IMR-90 (cell line): ENCODE measurements at regions not wholly inside any gene's neighbourhood (a gene's known extent, or its start where the extent isn't known, plus 50 kb on each side); places are given as distances from the start of the nearest gene placed in this dataset.

Source experiments
- ATAC-seq: fragments of 200-7000 bp; cut with Tn5 transposase; 2 replicates; pipeline ENCODE4 v1.9.1; 2020; ENCODE audit warnings: low read depth, mild to moderate bottlenecking, moderate library complexity
- BruUV-seq: library from RNA; stranded (reverse); fragments of 400-500 nt; replicated peaks from 2 replicates; lab custom pipeline; 2021; lab: Mats Ljungman, UMichigan
- CTCF ChIA-PET: fragments of 300-600 bp; formaldehyde crosslinking; extraction: SDS; loops from one replicate; lab custom pipeline; 2021; ENCODE audit warnings: antibody characterized with exemption; lab: Yijun Ruan, JAX
- POLR2A ChIA-PET: fragments of 300-600 bp; sonication (Branson Sonifier 250); formaldehyde crosslinking; loops from one replicate; lab custom pipeline; 2022; ENCODE audit warnings: antibody characterized with exemption; ENCODE audit not compliant: unreplicated experiment; lab: Charles Lee
- DNase-seq: peaks from one replicate; pipeline ENCODE4 v3.0.0; 2013
- H2AFZ ChIP-seq: replicated peaks from 2 replicates; pipeline ENCODE3; 2013; ENCODE audit warnings: low read length, mild to moderate bottlenecking; ENCODE audit not compliant: poor library complexity
- H2AK5ac ChIP-seq: 2 replicates; pipeline ENCODE4 v1.6.1; 2013; ENCODE audit warnings: low read depth, low read length, inconsistent platforms
- H2AK9ac ChIP-seq: replicated peaks from 2 replicates; pipeline ENCODE3; 2013; ENCODE audit warnings: mild to moderate bottlenecking, low read depth, low read length, moderate library complexity; ENCODE audit not compliant: poor library complexity
- H2BK120ac ChIP-seq: 2 replicates; pipeline ENCODE4 v1.6.1; 2013; ENCODE audit warnings: low read depth, low read length, inconsistent platforms
- H2BK15ac ChIP-seq: 3 replicates; pipeline ENCODE4 v1.6.1; 2013; ENCODE audit warnings: low read depth, low read length, inconsistent platforms
- H2BK20ac ChIP-seq: 2 replicates; pipeline ENCODE4 v1.6.1; 2013; ENCODE audit warnings: low read depth, mild to moderate bottlenecking, inconsistent platforms, low read length, moderate library complexity
- H2BK5ac ChIP-seq: 2 replicates; pipeline ENCODE4 v1.6.1; 2013; ENCODE audit warnings: mild to moderate bottlenecking, low read depth, low read length, inconsistent platforms; ENCODE audit not compliant: poor library complexity, severe bottlenecking
- H3K14ac ChIP-seq: replicated peaks from 2 replicates; pipeline ENCODE4 v1.6.1; 2013; ENCODE audit warnings: low read depth, low read length, inconsistent platforms
- H3K18ac ChIP-seq: 2 replicates; pipeline ENCODE4 v1.6.1; 2013; ENCODE audit warnings: low read depth, low read length, control low read depth
- H3K23ac ChIP-seq: 2 replicates; pipeline ENCODE4 v1.6.1; 2013; ENCODE audit warnings: low read depth, low read length, inconsistent platforms
- H3K27ac ChIP-seq: 2 replicates; pipeline ENCODE4 v1.5.1; 2013; ENCODE audit warnings: mild to moderate bottlenecking, control low read depth, low read length; ENCODE audit not compliant: insufficient read depth
- H3K27me3 ChIP-seq: 2 replicates; pipeline ENCODE4 v1.6.1; 2013; ENCODE audit warnings: low read length; ENCODE audit not compliant: control insufficient read depth, insufficient read depth
- H3K36me3 ChIP-seq: 2 replicates; pipeline ENCODE4 v1.6.1; 2013; ENCODE audit warnings: low read length, mixed read lengths; ENCODE audit not compliant: control insufficient read depth, insufficient read depth
- H3K4ac ChIP-seq: 2 replicates; pipeline ENCODE4 v1.6.1; 2013; ENCODE audit warnings: low read depth, low read length, inconsistent platforms
- H3K4me1 ChIP-seq: 2 replicates; pipeline ENCODE4 v1.6.1; 2013; ENCODE audit warnings: low read length, mixed read lengths; ENCODE audit not compliant: control insufficient read depth, insufficient read depth
- H3K4me2 ChIP-seq: 2 replicates; pipeline ENCODE4 v1.6.1; 2013; ENCODE audit warnings: low read depth, mild to moderate bottlenecking, control low read depth, low read length, moderate library complexity
- H3K4me3 ChIP-seq: 2 replicates; pipeline ENCODE4 v1.5.1; 2013; ENCODE audit warnings: low read depth, mild to moderate bottlenecking, control low read depth, low read length, moderate library complexity; ENCODE audit not compliant: insufficient read depth
- H3K56ac ChIP-seq: 2 replicates; pipeline ENCODE4 v1.6.1; 2013; ENCODE audit warnings: low read length, inconsistent platforms; ENCODE audit not compliant: insufficient read depth; ENCODE audit errors: extremely low read depth
- H3K79me1 ChIP-seq, 2 experiments: 2 replicates each; pipeline ENCODE4 v1.6.1; 2013; ENCODE audit warnings: low read length in 2 of 2, inconsistent platforms in 1 of 2, low read depth in 1 of 2
- H3K9ac ChIP-seq: 2 replicates; pipeline ENCODE4 v1.6.1; 2013; ENCODE audit warnings: low read depth, low read length, control low read depth
- H3K9me1 ChIP-seq: 2 replicates; pipeline ENCODE4 v1.6.1; 2013; ENCODE audit warnings: low read length, inconsistent platforms; ENCODE audit not compliant: insufficient read depth
- H3K9me3 ChIP-seq: 2 replicates; pipeline ENCODE4 v1.6.1; 2013; ENCODE audit warnings: low read length; ENCODE audit not compliant: control insufficient read depth, insufficient read depth
- H4K20me1 ChIP-seq: 2 replicates; pipeline ENCODE4 v1.6.1; 2013; ENCODE audit warnings: low read length, inconsistent platforms; ENCODE audit not compliant: insufficient read depth
- H4K5ac ChIP-seq: 2 replicates; pipeline ENCODE4 v1.6.1; 2013; ENCODE audit warnings: mild to moderate bottlenecking, low read depth, low read length, control low read depth
- H4K8ac ChIP-seq, 2 experiments: 2 replicates each; pipeline ENCODE4 v1.6.1; 2013; ENCODE audit warnings: low read depth in 2 of 2, low read length in 2 of 2, control low read depth in 1 of 2, inconsistent platforms in 1 of 2
- H4K91ac ChIP-seq: 2 replicates; pipeline ENCODE4 v1.6.1; 2013; ENCODE audit warnings: low read depth, low read length, inconsistent platforms; ENCODE audit not compliant: insufficient read depth
- BHLHE40 ChIP-seq: fragments of 150-350 bp; IDR thresholded peaks from 2 replicates; pipeline ENCODE4 v1.6.1; 2016; ENCODE audit warnings: mild to moderate bottlenecking, low read depth, low read length
- CHD1 ChIP-seq: IDR thresholded peaks from 2 replicates; pipeline ENCODE4 v1.6.1; 2012; ENCODE audit warnings: low read depth, low read length, improper control_type of control experiment
- CTCF ChIP-seq: conservative IDR thresholded peaks from 2 replicates; pipeline ENCODE4 v1.5.1; 2012; ENCODE audit warnings: mild to moderate bottlenecking, low read depth, low read length, improper control_type of control experiment
- MAFK ChIP-seq: IDR thresholded peaks from 2 replicates; pipeline ENCODE4 v1.6.1; 2012; ENCODE audit warnings: low read depth, low read length, improper control_type of control experiment
- MAZ ChIP-seq: IDR thresholded peaks from 2 replicates; pipeline ENCODE4 v1.6.1; 2012; ENCODE audit warnings: low read depth, mild to moderate bottlenecking, low read length, improper control_type of control experiment, moderate library complexity, borderline replicate concordance
- RCOR1 ChIP-seq: IDR thresholded peaks from 2 replicates; pipeline ENCODE4 v1.6.1; 2012; ENCODE audit warnings: mild to moderate bottlenecking, low read length, improper control_type of control experiment; ENCODE audit not compliant: insufficient replicate concordance
- RFX5 ChIP-seq: IDR thresholded peaks from 2 replicates; pipeline ENCODE4 v1.8.0; 2012; ENCODE audit warnings: low read depth, mild to moderate bottlenecking, low read length, moderate library complexity
- WGBS, 2 experiments: methylation state at CpG; one replicate each; pipeline versions ENCODE4 v1.1.5 to v1.1.7; 2013; ENCODE audit warnings: missing lambda C conversion rate in 2 of 2; ENCODE audit not compliant: insufficient read length in 1 of 2; ENCODE audit errors: extremely low coverage in 2 of 2; 5-methylcytosine and 5-hydroxymethylcytosine counted together
- dilution Hi-C: fragments of 300-500 bp; cut with HindIII; formaldehyde crosslinking; loops from one replicate; pipeline ENCODE4 v1.14.3; 2018; ENCODE audit warnings: low sequenced_read_pairs; ENCODE audit not compliant: unreplicated experiment
- in situ Hi-C: fragments of 300-500 bp; cut with MboI; formaldehyde crosslinking; loops from 3 replicates; pipeline ENCODE4 v1.14.3; 2019; ENCODE audit warnings: low sequenced_read_pairs, inconsistent platforms, mixed read lengths
- intact Hi-C: fragments of 100-400 bp; cut with micrococcal nuclease; formaldehyde crosslinking; loops from 2 replicates; pipeline ENCODE4 v1.10.0; 2022

GRCh38 chr16:79816081-79816497 lies 215.6 kb upstream of the MAF start:
- Histone ChIP-seq H3K14ac (no peak overlapping the region), H4K91ac (no peak overlapping the region), H3K79me1 (no peaks in the 10 kb centered on the region), H3K18ac (no peak overlapping the region), H2BK20ac (no peak overlapping the region), H3K23ac (no peak overlapping the region), H4K8ac (no peak overlapping the region), H3K27me3 (no peaks in the 10 kb centered on the region), H3K56ac (no peak overlapping the region), H3K9me3 (peaks cover 15% of the 10 kb centered on the region), H3K9me1 (no peaks in the 10 kb centered on the region), H2AK5ac (no peak overlapping the region), H4K20me1 (no peaks in the 10 kb centered on the region), H2AFZ (no peak overlapping the region), H3K4me1 (no peaks in the 10 kb centered on the region), H2BK15ac (no peak overlapping the region), H3K4ac (no peak overlapping the region), H4K5ac (no peak overlapping the region), H3K4me2 (no peak overlapping the region), H2AK9ac (no peak overlapping the region), H3K27ac (no peak overlapping the region), H3K9ac (no peak overlapping the region), H3K4me3 (no peak overlapping the region), H3K36me3 (no peaks in the 10 kb centered on the region), H2BK5ac (no peak overlapping the region), H2BK120ac (no peak overlapping the region)
- 40% methylated on average over 1 of the region's 4 CpGs; no CpG with 5 or more reads in 1 of the 2 experiments for WGBS, 2 experiments
- in situ Hi-C loops = no loop called here
- no peak for DNase-seq
- ATAC-seq = no peak
- dilution Hi-C loops = no loop called here
- POLR2A ChIA-PET = no interaction called here
- intact Hi-C loops = no loop called here
- CTCF ChIA-PET = no interaction called here
- TF ChIP-seq CTCF (no peak), CHD1 (no peak), MAZ (no peak), MAFK (no peak), RCOR1 (no peak), BHLHE40 (no peak), RFX5 (no peak)
- no TSS peak for BruUV-seq
